ENCODE measurements at regions not wholly inside any gene's neighbourhood (a gene's known extent, or its start where the extent isn't known, plus 50 kb on each side); places are given as distances from the start of the nearest gene placed in this dataset.
A peak's percentile ranks its signal among the peaks of the same experiment; 100 is the strongest.

GRCh38 chr5:164688437-164688836 is 1183.0 kb downstream of the MAT2B start:
- DNase-seq (ENCODE audit: low spot score): no peak

- no peak for DNase-seq (ENCODE audit: low spot score)
Measured at GRCh38 chr5:164708831-164709230, 1203.4 kb downstream of the MAT2B start.

GRCh38 chr5:164713682-164714081 is 1208.3 kb downstream of the MAT2B start:
- DNase-seq (ENCODE audit: low spot score): no peak

GRCh38 chr5:164721116-164721515 is 1215.7 kb downstream of the MAT2B start:
- DNase-seq (ENCODE audit: low spot score): no peak

- no peak for DNase-seq (ENCODE audit: low spot score)
Measured at GRCh38 chr5:164721656-164722055, 1216.2 kb downstream of the MAT2B start.

GRCh38 chr5:164722702-164723101 is 1217.3 kb downstream of the MAT2B start:
- DNase-seq (ENCODE audit: low spot score): no peak

- DNase-seq (ENCODE audit: low spot score): no peak
Measured at GRCh38 chr5:164727012-164727411, 1221.6 kb downstream of the MAT2B start.

GRCh38 chr5:164728733-164729132 is 1223.3 kb downstream of the MAT2B start:
- no peak for DNase-seq (ENCODE audit: low spot score)

- no peak for DNase-seq (ENCODE audit: low spot score)
Measured at GRCh38 chr5:164735334-164735733, 1229.9 kb downstream of the MAT2B start.

GRCh38 chr5:164741376-164741775 is 1236.0 kb downstream of the MAT2B start:
- no peak for DNase-seq (ENCODE audit: low spot score)

- DNase-seq (ENCODE audit: low spot score): no peak
Measured at GRCh38 chr5:164742025-164742424, 1236.6 kb downstream of the MAT2B start.

GRCh38 chr5:164746723-164747122 is 1241.3 kb downstream of the MAT2B start:
- no peak for DNase-seq (ENCODE audit: low spot score)

GRCh38 chr5:164747371-164747770 is 1242.0 kb downstream of the MAT2B start:
- no peak for DNase-seq (ENCODE audit: low spot score)

- DNase-seq (ENCODE audit: low spot score): no peak
Measured at GRCh38 chr5:164748861-164749260, 1243.4 kb downstream of the MAT2B start.

GRCh38 chr5:164753434-164753833 is 1248.0 kb downstream of the MAT2B start:
- no peak for DNase-seq (ENCODE audit: low spot score)

- no peak for DNase-seq (ENCODE audit: low spot score)
Measured at GRCh38 chr5:164763206-164763605, 1257.8 kb downstream of the MAT2B start.

- DNase-seq (ENCODE audit: low spot score): no peak
Measured at GRCh38 chr5:164772122-164772521, 1266.7 kb downstream of the MAT2B start.

GRCh38 chr5:164784230-164784629 is 1278.8 kb downstream of the MAT2B start:
- DNase-seq (ENCODE audit: low spot score): peak; percentile 5

- DNase-seq (ENCODE audit: low spot score): no peak
Measured at GRCh38 chr5:164798110-164798509, 1292.7 kb downstream of the MAT2B start.

GRCh38 chr5:164799391-164799790 is 1294.0 kb downstream of the MAT2B start:
- DNase-seq (ENCODE audit: low spot score): no peak

GRCh38 chr5:164801910-164802309 is 1296.5 kb downstream of the MAT2B start:
- no peak for DNase-seq (ENCODE audit: low spot score)

GRCh38 chr5:164809821-164810220 is 1304.4 kb downstream of the MAT2B start:
- DNase-seq (ENCODE audit: low spot score): no peak

- no peak for DNase-seq (ENCODE audit: low spot score)
Measured at GRCh38 chr5:164818445-164818844, 1313.0 kb downstream of the MAT2B start.

- no peak for DNase-seq (ENCODE audit: low spot score)
Measured at GRCh38 chr5:164824671-164825070, 1319.3 kb downstream of the MAT2B start.

GRCh38 chr5:164832516-164832915 is 1327.1 kb downstream of the MAT2B start:
- DNase-seq (ENCODE audit: low spot score): no peak

Data from NAMALWA (cell line).